GM21737 (cell line): ENCODE measurements at regions not wholly inside any gene's neighbourhood (a gene's known extent, or its start where the extent isn't known, plus 50 kb on each side); places are given as distances from the start of the nearest gene placed in this dataset.

Experiments
- ATAC-seq: cut with Tn5 transposase; IDR thresholded peaks from one replicate; pipeline ENCODE4 v1.9.1; 2021; ENCODE audit warnings: mild to moderate bottlenecking, moderate library complexity; ENCODE audit not compliant: unreplicated experiment

DNA sequence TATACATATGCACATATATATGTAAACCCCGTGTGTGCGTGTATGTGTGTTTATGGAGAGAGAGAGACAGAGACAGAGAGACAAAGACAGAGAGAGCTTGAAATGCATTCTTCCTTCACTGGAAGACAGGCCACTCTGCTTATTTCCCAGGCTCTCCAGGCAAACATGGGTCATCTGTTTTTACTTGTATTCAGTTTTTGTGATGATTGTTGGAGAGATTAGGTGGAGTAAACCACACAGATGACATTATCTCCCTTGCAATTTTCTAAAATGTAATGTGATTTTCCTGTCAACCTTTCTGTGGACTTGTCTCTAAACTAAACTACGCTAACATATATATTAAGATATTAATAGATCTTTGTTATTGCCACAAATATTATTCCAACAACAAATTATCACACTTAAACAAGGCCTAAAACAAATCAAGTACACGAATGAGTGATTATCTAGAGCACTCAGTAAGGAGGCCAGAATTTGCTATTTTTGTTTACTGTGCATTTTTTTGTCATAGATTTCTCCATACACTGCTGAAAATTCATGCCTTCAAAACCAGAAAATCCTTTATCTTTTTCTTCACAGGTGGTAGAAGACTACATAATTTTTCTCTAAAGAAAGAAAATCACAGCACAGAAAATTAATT is 251.8 kb upstream of the SLIT2 start:
- ATAC-seq = no peak

DNA sequence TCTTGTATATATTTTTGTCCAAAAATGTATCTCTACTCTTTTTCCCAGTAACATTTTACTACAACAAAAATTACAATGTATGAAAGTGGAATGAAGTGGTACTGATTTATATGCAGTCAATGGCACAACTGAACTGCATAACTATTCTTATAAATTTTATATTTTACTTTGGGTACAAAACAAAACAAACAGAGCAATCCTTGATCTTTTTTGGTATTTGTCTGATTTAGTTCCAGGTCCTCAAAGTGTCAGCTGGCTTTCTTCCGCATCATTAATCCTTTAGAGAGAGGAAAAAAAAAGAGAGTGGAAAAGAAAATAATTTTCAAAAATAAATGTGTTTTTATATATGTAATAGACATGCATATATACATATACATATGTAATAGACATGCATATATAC is 252.4 kb upstream of the SLIT2 start:
- no peak for ATAC-seq

DNA sequence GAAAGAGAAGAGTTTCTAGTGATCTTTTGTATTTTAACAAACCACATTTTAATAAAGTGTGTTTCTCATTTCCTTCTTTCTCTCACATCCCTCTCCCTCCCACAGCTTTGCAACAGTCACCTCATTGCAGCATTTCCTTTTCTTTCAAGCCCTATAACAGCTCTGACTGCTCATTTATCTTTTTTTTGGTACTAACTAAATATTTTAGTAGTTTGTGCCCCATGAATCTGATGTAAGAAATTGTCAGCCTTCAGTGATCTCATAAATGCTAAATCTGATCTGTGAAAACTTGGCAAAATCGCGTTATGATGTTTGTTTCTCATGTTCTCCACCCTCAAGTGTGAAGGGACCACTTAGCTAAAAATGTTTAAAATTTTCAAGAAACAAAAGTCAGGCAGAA is 258.5 kb upstream of the SLIT2 start:
- no peak for ATAC-seq

DNA sequence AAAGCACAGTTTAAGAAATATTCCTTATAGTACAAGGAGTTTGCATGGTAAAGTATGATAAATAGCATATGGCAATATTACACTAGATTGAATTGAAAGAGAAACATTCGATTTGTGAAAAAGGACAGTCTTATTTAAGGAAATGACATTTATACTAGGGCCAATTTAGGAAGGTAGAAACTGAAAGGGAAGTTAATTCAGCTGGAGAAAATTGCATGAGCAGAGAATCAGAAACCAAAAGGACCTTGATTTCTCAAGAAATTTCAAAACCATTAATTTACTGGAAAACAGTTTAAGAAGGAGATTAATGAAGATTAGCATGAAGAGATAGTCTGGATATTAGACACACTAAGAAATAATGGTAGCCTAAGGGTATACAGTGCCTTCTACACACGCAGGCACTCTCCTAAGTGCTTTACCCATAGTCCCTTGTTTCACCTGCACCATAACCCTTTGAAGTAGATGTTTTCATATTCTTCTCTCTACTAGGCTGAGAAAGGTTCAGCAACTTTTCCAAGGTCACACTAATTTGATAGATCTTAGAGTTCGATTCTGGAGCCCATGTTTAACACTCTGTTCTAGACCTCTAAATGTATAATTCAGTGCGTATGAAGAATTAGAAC is 259.1 kb upstream of the SLIT2 start:
- ATAC-seq = no peak

DNA sequence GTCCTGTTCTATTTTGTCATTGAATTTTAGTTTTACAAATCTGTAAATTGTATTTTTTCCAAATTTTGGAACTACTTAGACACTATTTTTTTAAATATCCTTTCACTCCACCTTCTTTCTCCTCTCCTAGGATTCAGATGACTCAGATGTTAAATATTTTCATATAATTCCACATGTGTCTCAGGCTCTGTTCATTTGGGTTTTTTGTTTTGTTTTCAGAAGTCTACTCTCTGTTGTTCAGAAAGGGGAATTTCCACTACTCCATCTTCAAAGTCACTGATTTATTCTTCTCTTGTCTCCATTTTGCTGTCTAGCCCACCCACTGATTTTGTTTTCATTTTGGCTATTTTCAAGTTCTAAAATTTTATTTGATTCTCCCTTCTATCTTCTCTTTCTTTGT is 264.0 kb upstream of the SLIT2 start:
- no peak for ATAC-seq

DNA sequence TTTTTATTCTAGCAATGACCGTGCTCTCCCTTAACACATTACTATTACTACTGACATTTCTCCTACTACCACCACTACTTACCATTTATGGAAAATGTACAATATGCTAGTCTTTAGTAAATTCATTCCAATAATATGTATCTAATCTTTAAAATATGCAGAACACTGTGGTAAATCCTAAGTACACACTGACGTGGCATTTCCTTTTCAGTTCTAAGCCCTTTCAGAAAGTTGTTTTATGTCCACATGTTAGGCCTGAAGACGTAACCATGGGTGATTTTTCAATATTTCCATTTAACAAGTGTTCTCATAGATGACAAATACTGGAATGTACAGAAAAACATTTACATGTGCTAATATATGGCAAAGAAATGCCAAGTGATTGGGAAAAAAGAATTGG is 268.6 kb upstream of the SLIT2 start:
- no peak for ATAC-seq

DNA sequence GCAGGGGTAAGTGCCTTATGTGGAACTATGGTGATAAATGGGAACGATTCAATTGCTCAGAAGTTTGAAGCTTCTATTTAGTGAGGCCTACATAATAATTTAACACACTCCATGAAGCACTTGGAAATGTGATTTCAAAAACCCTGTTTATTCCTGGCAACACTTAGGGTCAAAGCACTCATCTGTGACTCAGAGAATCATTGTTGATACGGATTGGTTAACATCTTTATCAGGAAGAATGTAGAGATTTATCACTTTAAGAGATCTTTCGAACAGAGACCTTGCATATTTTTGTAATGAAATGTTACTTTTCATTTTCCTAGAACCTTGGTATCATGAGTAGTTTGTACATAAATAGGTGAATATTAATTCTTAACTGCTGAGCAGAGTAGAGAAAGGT is 269.1 kb upstream of the SLIT2 start:
- ATAC-seq = no peak

DNA sequence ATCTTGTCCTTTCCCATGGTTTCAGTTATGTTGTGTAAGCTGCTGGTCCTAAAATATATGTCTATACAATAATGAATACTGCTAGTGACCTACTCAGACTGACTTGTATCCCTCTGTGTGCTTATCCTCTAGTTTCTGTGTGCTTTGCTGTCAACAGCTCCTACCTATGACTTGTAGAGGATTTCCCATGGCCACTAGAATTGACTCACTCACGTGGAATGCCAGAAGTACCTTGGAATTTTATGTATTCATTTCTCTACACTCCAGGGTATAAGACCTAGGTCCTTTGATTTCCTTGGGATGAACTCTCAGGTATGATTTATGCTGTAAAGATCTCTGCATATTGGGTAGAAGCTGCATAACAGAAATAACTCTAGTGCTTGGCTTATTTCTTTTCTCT is 279.9 kb upstream of the SLIT2 start:
- ATAC-seq = no peak

DNA sequence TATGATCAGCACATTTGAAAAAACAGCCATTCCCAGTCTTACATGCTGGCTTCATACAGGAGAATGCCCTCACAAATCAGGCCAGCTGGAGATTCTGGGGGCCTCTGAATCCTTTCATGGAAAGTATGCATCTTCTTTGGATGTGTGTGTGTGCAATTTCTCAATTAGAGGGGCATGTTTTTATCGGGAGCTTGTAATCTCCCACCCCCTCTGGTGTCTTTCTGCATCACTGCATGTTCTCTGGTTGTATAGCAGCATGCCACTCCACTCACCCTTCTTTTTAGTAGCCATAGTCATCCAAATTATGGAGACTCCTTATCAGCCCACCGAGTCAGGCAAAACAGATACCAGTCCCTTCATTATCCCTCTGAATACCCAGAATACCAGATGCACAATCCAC is 282.2 kb upstream of the SLIT2 start:
- no peak for ATAC-seq

DNA sequence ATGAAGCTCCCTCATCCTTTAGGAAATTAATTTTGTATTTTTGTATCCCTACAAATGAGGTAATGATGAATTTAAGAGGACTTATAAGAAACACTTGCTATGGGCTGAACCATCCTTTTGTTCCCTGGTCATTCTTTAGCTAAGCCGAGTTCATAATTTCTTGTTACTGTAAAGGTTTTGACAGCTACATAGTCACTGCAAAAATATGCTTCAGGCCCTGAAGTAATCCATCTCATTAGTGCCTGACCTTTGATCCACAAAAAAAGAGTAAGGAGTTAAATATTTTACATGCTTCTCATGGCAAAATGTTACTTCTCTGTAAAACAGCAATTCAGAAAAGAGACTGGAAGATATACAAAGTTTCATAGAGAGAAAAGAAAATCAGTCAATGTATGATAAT is 290.6 kb upstream of the SLIT2 start:
- no peak for ATAC-seq

DNA sequence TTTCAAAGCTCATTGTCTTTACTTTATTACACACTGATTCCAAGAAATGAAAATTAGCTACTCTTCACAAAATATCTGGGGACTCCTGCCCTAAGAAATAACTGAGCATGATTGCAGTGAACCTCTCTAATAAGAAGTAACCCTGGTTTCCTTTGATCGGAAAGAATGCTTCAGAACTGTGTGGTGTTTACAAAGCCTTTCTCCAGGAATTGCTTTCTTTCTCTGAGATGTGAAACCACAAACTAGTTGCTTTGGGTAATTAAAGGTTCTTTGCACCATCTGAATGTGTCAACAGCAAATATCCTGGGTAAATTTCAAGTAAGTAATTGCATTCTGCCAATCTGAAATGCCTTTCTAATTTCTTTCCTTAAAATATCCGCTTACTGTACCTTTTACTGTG is 292.9 kb upstream of the SLIT2 start:
- no peak for ATAC-seq

DNA sequence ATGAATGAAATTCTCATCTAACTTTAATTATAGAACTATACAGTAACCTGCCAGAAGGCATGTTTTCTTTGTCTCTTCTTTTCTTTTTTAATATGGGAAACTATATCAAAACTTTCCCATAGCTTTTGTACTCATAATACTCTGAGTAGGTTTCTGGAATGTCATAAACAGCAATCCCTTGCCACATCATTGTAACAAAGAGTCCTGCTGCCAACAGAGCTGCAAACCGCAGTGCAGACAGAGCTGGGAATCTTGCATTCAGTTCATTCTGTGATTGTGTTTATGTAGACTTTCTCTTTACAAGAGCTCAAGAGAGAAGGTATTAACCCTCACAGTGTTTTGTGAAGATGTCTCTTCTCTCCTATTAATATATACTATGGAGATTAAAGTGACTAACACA is 304.4 kb upstream of the SLIT2 start:
- ATAC-seq = no peak

DNA sequence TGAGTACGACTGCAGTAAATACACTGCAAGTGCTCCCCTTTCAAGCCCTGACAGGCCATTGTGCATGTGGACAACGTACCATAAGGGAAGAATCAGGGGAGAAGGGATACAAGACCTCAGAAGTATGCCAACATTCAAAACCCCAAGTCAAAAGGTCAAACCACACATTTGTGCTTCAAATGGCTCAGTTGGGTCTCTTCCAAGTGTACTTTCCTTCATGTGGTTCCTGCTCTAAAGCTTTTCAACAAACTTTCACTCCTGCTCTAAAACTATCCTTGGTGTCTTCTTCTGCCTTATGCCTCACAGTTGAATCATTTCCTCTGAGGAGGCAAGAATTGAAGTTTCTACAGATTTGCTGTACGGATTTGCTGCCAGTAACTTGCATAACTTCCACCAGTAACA is 305.7 kb upstream of the SLIT2 start:
- no peak for ATAC-seq

DNA sequence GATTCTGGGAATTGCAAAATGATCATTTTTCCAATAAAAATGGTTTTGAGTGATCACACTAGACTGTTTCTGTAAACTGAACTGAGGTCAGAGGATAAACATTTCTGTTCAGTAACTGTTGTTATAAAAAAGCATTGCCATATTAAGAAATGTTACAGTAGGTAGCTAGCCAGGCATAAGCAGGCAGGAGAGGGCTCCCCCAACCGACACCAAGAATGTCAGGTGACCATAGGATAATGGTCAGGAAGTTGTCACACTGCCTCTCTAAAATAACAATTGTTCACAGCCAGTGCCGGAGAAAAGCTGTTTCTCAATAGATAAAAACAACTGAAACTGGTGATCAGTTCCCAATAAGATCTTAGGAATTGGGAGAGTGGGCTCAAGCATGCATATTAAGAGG is 306.2 kb upstream of the SLIT2 start:
- ATAC-seq = no peak

DNA sequence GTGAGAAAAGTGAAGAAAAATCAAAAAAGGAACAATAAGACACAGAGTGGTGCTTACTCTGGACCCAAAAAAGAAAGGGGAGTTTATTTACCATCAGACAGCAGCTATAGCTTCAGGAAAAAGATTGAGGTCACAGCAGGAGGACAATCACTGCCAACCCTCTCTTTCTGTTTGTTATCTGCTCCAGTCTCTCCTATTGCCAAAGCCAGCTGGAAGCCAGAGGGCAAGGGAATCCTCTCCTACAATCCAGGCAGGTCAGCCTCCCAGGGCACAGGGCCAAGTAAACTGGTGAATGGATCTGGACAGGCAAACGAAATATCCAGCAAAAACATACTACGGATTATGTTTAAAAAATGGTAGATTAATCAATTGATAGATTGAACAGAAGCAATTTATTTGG is 306.9 kb upstream of the SLIT2 start:
- no peak for ATAC-seq

DNA sequence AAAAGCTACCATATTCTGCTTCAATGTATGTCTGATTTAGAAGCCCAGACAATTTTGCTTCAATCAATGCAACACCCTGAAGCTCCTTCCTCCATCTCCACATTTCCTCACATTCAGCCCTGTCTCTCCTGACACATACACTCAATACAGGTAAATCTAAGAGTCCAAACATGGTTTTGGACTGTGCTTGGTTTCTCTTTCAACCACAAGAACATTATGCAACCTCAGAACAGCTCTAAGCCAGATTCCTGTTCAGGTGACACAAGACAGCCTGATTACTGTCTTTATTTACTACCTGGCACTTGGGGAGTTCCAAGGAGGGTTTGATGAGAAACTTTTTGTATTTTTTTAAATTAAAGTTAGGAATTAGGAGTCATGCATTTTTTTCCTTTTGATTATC is 307.5 kb upstream of the SLIT2 start:
- no peak for ATAC-seq

DNA sequence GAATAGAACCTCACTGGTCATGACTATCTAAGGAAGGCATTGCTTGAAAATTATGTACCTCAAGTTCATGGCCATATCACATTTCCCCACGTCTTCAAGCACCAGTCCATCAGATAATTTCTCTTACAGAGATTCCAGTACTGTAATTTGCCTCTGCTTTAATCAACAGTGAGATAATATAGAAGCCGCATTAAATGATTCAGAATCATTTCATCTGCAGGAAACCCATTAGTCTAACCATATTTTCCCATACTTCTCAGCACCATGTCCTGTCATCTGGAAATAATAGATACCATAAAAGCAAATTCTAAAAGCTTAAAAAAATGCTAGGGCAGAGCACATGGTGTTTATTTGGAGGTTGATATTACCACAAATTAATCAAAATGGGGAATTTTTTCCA is 310.3 kb upstream of the SLIT2 start:
- ATAC-seq = no peak

DNA sequence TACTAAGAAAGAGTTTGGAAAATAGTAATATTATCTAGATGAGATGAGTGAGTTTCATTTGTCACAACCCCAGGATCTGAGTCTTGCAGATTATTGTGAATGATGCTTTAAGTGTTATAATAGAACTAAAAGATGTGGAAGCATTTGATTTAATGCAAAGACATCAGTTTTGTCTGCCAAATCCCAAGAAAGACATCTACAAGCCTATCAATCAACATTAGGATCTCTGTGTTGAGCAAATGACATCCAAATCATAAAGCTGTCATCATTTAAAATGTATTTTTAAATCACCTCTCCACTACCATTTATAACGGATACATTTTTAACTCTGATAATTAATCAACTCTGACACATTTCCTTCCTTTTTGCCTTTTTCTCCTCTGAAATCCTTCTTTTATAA is 310.8 kb upstream of the SLIT2 start:
- no peak for ATAC-seq

DNA sequence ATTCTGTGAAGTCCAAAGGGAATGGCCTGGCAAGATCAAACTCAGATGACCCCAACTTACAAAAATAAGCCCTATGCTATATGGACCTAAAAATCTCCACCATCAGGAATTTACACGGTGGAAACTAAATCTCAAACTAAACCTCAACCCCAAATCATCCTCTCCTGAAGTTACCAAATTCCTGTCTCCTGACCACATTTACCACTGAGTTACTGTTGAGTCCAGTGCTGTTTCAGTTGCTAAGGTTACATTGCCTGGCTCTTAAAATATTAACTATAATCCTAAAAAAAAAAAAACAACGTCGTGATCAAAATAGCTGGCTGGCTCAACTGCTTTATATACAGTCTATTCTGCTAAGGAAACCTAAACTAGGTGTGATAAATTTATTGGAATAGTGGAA is 315.2 kb upstream of the SLIT2 start:
- ATAC-seq = no peak

DNA sequence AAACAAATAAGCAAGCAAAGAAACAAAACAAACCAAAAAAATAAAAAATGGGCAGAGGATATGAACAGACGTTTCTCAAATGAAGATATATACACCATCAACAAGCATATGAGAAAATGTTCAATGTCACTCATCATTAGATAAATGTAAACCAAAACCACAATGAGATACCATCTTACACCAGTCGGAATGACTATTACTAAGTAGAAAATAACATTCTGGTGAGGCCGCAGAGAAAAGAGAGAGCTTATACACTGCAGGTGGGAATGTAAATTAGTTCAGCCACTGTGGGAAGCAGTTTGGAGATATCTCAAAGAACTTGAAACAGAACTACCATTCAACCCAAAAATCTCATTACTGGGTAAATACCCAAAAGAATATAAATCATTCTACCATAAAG is 321.0 kb upstream of the SLIT2 start:
- ATAC-seq = no peak

DNA sequence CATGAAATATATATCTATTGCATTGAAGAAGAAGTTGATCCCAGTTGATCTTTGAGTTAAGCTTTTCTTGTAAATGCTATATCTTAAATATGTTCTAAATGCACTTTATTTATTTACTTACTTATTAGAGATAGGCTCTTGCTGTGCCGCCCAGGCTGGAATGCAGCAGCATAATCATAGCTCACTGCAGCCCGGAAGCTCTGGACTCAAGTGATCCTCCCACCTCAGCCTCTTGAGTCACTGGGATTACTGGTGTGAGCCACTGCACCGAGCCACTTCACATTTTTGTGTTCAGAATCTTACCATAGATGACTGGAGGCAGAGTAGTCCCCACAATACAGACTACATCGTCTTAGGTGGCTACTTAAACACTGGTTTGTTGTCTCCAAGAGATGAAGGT is 324.3 kb upstream of the SLIT2 start:
- no peak for ATAC-seq

DNA sequence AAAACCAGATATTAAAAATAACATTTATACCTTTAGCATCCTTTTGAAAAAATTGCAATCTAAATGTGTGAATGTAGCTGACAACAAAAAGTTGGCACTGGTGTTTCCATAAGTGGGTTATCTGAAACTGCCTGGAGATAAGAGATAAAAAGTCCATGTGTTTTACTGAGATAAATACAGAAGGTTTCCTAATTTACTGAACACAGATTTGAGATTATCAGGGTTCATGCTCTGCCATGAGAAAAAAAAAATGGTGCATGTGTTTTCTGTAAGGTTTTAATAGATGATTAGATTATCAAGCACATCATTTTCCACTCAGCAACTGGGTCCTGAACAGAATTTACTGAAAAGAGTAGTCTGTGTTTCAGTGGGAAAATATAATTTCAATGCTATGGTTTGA is 326.2 kb upstream of the SLIT2 start:
- no peak for ATAC-seq

DNA sequence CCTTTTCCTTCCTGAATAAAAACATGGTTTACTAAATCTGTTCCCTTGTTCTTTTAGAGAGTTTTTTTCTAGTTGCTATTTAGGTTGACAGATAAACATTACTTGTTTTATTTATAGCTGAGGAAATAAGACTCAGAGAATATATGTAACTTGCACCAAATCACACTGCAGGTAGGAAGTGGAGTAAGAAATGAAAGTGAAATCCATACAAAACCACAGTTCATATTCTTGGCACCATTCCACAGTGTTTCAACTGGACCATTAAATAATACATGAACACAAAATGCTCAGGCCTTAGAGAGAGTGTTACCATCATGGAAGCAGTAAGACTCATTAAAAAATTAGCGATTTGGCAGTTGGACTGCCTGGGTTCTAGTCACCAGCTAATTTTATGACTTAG is 326.9 kb upstream of the SLIT2 start:
- no peak for ATAC-seq
